PC-3 (cell line): ENCODE measurements at regions not wholly inside any gene's neighbourhood (a gene's known extent, or its start where the extent isn't known, plus 50 kb on each side); places are given as distances from the start of the nearest gene placed in this dataset.

ENCODE experiments used
- ATAC-seq: fragments of 200-7000 bp; cut with Tn5 transposase; 2 replicates; pipeline ENCODE4 v1.9.1; 2020; ENCODE audit warnings: mild to moderate bottlenecking, moderate library complexity
- BruUV-seq: library from RNA; stranded (reverse); fragments of 400-500 nt; replicated peaks from 2 replicates; lab custom pipeline; 2021; lab: Mats Ljungman, UMichigan
- CTCF ChIA-PET: fragments of 300-600 bp; sonication (Branson Sonifier 250); formaldehyde crosslinking; loops from one replicate; lab custom pipeline; 2022; ENCODE audit warnings: antibody characterized with exemption; lab: Charles Lee
- POLR2A ChIA-PET: fragments of 300-600 bp; sonication (Branson Sonifier 250); formaldehyde crosslinking; loops from one replicate; lab custom pipeline; 2022; ENCODE audit warnings: antibody characterized with exemption; ENCODE audit not compliant: unreplicated experiment; lab: Charles Lee
- DNase-seq: peaks from one replicate; pipeline ENCODE4 v3.0.0-alpha.2; 2015
- H2AFZ ChIP-seq: fragments of 300-600 bp; sonication (generic); 2 replicates; pipeline ENCODE4 v1.6.0; 2016; ENCODE audit warnings: antibody characterized with exemption, low read length
- H3F3A ChIP-seq: fragments of 300-600 bp; sonication (generic); one replicate; pipeline ENCODE4 v1.6.0; 2017; ENCODE audit warnings: antibody characterized with exemption, low read length, control low read depth, mild to moderate bottlenecking; ENCODE audit not compliant: unreplicated experiment
- H3K27ac ChIP-seq: fragments of 300-600 bp; sonication (generic); 2 replicates; pipeline ENCODE4 v1.5.1; 2016; ENCODE audit warnings: mild to moderate bottlenecking, low read length
- H3K27me3 ChIP-seq: fragments of 300-600 bp; sonication (generic); 2 replicates; pipeline ENCODE4 v1.6.1; 2016; ENCODE audit warnings: low read length, mixed read lengths
- H3K36me3 ChIP-seq: fragments of 300-600 bp; sonication (generic); 2 replicates; pipeline ENCODE4 v1.6.1; 2016; ENCODE audit warnings: low read depth, mixed run types, low read length, mixed read lengths
- H3K4me1 ChIP-seq: fragments of 300-600 bp; sonication (generic); 2 replicates; pipeline ENCODE4 v1.5.1; 2016; ENCODE audit warnings: low read length; ENCODE audit not compliant: insufficient read depth
- H3K4me2 ChIP-seq: fragments of 300-600 bp; sonication (generic); 2 replicates; pipeline ENCODE4 v1.6.0; 2016; ENCODE audit warnings: low read length
- H3K4me3 ChIP-seq: fragments of 300-600 bp; sonication (generic); 2 replicates; pipeline ENCODE4 v1.5.1; 2016; ENCODE audit warnings: mild to moderate bottlenecking, low read length, mixed read lengths
- H3K79me2 ChIP-seq: fragments of 300-600 bp; sonication (generic); 2 replicates; pipeline ENCODE4 v1.6.1; 2017; ENCODE audit warnings: low read length, mixed read lengths
- H3K9ac ChIP-seq: fragments of 300-600 bp; sonication (generic); 2 replicates; pipeline ENCODE4 v1.6.0; 2016; ENCODE audit warnings: mild to moderate bottlenecking, low read length
- H3K9me2 ChIP-seq: fragments of 300-600 bp; sonication (generic); replicated peaks from 2 replicates; pipeline ENCODE4 v1.6.1; 2016; ENCODE audit warnings: mixed run types, low read length, mixed read lengths
- H3K9me3 ChIP-seq: fragments of 300-600 bp; sonication (generic); 2 replicates; pipeline ENCODE4 v1.6.1; 2016; ENCODE audit warnings: low read length, mixed read lengths
- H4K20me1 ChIP-seq: fragments of 300-600 bp; sonication (generic); 2 replicates; pipeline ENCODE4 v1.6.1; 2016; ENCODE audit warnings: low read length, mixed read lengths
- CTCF ChIP-seq: fragments of 300-600 bp; sonication (generic); conservative IDR thresholded peaks from 2 replicates; pipeline ENCODE4 v1.5.1; 2017; ENCODE audit warnings: antibody characterized with exemption, low read depth, mild to moderate bottlenecking, low read length
- EZH2 ChIP-seq: fragments of 300-600 bp; sonication (generic); IDR thresholded peaks from one replicate; pipeline ENCODE4 v1.6.1; 2017; ENCODE audit warnings: antibody characterized with exemption, mild to moderate bottlenecking, low read length; ENCODE audit not compliant: unreplicated experiment
- EZH2phosphoT487 ChIP-seq: fragments of 300-600 bp; sonication (generic); IDR thresholded peaks from 2 replicates; pipeline ENCODE4 v1.6.1; 2018; ENCODE audit warnings: mild to moderate bottlenecking, antibody characterized with exemption, low read length, borderline replicate concordance
- intact Hi-C: fragments of 100-400 bp; cut with micrococcal nuclease; formaldehyde crosslinking; loops from 2 replicates; pipeline ENCODE4 v1.9.0; 2023

- ATAC-seq: no peak
- Histone ChIP-seq H3F3A (no peaks in the 10 kb centered on the region), H3K4me1 (peaks cover 17% of the 10 kb centered on the region), H3K9me3 (no peaks in the 10 kb centered on the region), H3K4me2 (no peak overlapping the region), H4K20me1 (no peaks in the 10 kb centered on the region), H3K9me2 (no peaks in the 10 kb centered on the region), H3K27ac (no peak overlapping the region), H3K9ac (no peak overlapping the region), H3K79me2 (no peaks in the 10 kb centered on the region), H2AFZ (no peak overlapping the region), H3K27me3 (no peaks in the 10 kb centered on the region), H3K36me3 (no peaks in the 10 kb centered on the region), H3K4me3 (no peak overlapping the region)
- no TSS peak for BruUV-seq
- DNase-seq: no peak
- ChIA-PET CTCF (no interaction called here), POLR2A (no interaction called here)
- intact Hi-C loops: loop anchor here (10.0 kb wide), 1 partner anchor 551 kb away; no protein-coding TSS in a partner anchor
- TF ChIP-seq EZH2phosphoT487: no peak
- TF ChIP-seq CTCF: no peak
- no peak for TF ChIP-seq EZH2
Observed at GRCh38 chr2:217715484-217715883, 287.3 kb downstream of the TNS1 start.

GRCh38 chr2:217714287-217714751 lies 288.5 kb downstream of the TNS1 start:
- peak; percentile 18; the same call in 1 of the 2 replicates for ATAC-seq
- CTCF ChIA-PET: no interaction called here

More at GRCh38 chr2:217714287-217714751, 288.5 kb downstream of the TNS1 start:
- DNase-seq: peak; percentile 36
- peaks cover 25% of the 10 kb centered on the region for H3K4me1 ChIP-seq
- H4K20me1 ChIP-seq: no peaks in the 10 kb centered on the region
- no peaks in the 10 kb centered on the region for H3K36me3 ChIP-seq
- no peak overlapping the region for H3K27ac ChIP-seq
- H3K4me3 ChIP-seq: no peak overlapping the region
- BruUV-seq: no TSS peak
- H3K79me2 ChIP-seq: no peaks in the 10 kb centered on the region
- H3K9me3 ChIP-seq: no peaks in the 10 kb centered on the region
- POLR2A ChIA-PET: no interaction called here
- TF ChIP-seq EZH2 (no peak), CTCF (no peak), EZH2phosphoT487 (no peak)
- no peaks in the 10 kb centered on the region for H3F3A ChIP-seq
- no peaks in the 10 kb centered on the region for H3K9me2 ChIP-seq
- H3K9ac ChIP-seq: no peak overlapping the region
- H3K4me2 ChIP-seq: no peak overlapping the region
- H2AFZ ChIP-seq: no peak overlapping the region
- intact Hi-C loops: loop anchor here (5.0 to 10.0 kb wide), 2 partner anchors 550 to 1197 kb away; no protein-coding TSS in a partner anchor
- no peaks in the 10 kb centered on the region for H3K27me3 ChIP-seq
